HG02970 (cell line): ENCODE measurements at regions not wholly inside any gene's neighbourhood (a gene's known extent, or its start where the extent isn't known, plus 50 kb on each side); places are given as distances from the start of the nearest gene placed in this dataset.

ENCODE experiments used
- ATAC-seq: cut with Tn5 transposase; IDR thresholded peaks from one replicate; pipeline ENCODE4 v1.9.1; 2021; ENCODE audit warnings: mild to moderate bottlenecking, moderate library complexity, moderate number of reproducible peaks; ENCODE audit not compliant: unreplicated experiment, low FRiP score

DNA sequence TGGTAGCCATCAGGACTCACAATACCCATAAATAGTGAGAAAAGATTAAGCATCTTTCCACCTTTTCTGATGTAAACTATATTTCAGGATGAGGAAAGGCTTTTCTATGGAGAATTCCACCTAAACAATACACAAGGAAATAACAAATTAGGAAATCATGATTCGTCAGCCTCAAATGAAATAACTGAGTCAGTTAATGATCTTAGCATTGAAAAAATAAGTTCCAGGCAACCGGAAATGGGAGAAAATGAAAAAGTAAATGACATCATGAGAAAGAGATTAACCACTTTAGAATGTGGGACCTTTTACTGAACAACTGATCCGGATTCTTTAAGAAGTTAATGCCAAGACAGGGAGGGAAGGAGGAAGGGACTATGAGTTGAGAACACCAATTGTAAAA, 742.3 kb downstream of the TNS3 start:
- no peak for ATAC-seq

- no peak for ATAC-seq
Observed at GRCh38 chr7:46838463-46838862, 743.4 kb downstream of the TNS3 start.

DNA sequence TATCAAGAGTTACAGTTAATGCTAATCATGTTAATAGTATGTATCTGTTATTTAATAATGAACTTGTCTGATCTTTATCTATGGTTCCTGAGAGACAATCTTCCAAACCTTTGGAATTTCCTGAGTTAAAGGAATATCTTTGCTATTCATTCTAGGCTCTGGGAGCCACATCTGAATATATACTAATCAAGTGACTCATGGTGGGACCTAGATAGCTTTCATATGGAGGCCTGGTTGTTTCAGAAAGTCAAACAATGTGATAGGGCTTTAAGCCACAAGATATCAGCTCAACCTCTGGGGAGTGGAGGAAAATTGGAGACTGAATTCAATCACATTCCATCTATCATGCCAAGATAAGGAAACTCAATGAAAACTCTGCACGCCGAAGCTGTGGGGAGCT, 746.4 kb downstream of the TNS3 start:
- ATAC-seq, result no peak

DNA sequence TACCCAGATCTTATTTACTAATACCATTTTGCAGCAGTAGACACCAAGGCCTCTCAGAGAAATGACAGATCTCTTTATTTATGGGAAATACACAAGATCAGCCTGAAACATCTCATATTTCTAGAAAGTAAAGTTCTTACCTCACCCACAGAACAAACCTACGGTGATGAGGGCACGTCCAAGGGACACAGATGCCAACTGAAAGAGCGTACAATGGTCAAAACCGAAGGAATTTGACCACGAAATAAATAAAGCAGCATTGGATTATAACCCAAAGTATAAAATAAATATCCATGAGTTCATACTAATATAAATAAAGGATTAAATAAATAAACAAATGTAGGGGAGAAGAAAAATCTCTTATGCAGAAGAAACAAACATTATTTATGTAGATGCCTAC, 747.0 kb downstream of the TNS3 start:
- no peak for ATAC-seq

DNA sequence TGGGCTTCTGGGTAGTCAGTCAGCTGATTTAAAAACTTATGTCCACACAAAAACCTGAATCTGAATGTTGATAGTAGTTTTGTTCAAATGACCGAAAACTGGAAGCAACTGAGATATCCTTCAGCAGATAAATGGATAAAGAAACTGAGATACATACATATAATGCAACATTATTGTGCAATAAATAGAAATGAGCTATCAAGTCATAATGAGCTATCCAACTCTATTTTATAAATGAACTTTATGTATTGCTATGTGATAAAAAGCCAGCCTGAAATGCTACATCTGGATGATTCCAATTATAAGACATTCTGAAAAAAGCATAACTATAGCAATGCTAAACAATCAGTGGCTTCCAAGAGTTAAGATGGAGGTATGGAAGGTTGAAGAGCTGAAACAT, 748.7 kb downstream of the TNS3 start:
- ATAC-seq, result no peak

- ATAC-seq, result no peak
Observed at GRCh38 chr7:46832136-46832535, 749.8 kb downstream of the TNS3 start.

GRCh38 chr7:46819819-46820218, 762.1 kb downstream of the TNS3 start:
- ATAC-seq, result no peak

GRCh38 chr7:46814516-46815250, 767.2 kb downstream of the TNS3 start:
- no peak for ATAC-seq

GRCh38 chr7:46812101-46812675, 769.7 kb downstream of the TNS3 start:
- ATAC-seq, result no peak

GRCh38 chr7:46811529-46811928, 770.4 kb downstream of the TNS3 start:
- no peak for ATAC-seq

DNA sequence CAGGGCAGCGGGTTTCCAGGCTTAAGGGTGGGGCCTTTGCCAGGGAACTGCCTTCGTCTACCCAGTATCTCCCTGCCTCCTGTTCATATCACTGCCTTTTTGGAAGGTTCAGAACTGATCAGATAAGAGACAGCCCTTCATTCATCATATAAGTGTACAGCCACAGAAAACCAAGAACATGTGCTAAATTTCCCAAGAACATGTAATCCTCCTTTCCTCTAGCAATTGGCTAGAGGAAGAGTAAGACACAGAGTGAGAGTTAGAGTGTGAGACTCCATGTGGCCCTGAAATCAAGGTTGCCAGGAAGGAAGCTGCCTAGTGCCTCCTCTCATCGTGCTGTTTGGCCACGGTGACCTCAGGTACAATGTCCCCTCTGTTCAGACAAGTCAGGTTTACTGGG, 770.9 kb downstream of the TNS3 start:
- ATAC-seq, result no peak

DNA sequence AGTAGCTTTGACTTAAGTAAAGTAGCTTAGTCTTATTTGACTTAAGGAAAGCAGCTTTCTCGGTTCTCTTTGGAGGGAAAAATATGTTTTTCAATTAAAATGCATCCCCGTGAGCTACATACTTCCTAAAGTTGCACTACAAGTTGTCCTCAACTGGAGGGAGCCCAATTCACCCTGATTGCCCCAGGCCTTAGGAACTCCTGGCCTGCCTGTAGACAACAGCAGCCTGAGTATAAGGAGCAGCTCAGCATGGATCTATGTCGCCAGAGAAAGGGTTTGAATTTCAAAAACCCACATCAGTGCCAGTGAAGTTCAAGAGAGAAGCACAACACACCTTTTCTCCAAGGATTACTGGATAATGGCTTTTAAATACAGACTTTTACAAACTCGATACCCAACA, 772.0 kb downstream of the TNS3 start:
- ATAC-seq, result no peak

DNA sequence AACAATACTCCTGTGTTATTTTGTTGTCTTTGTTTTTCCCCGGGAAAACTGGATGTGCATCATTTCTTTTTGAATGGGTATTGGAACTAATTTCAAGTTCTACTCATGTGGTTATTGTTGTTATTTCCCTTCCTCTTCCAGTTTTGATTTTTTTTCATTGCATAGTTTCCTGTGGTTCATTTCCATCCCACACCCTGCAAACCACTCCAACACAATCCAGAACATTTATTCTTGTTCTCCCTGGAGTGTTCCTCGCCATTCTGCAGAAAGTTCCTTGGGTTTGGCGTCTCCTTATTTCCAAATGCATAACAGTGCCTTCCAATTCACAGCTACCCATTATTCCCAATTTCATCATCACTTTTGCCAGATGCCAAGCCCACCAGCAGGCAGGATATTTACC, 775.1 kb downstream of the TNS3 start:
- no peak for ATAC-seq

- no peak for ATAC-seq
Observed at GRCh38 chr7:46802479-46802878, 779.4 kb downstream of the TNS3 start.

GRCh38 chr7:46791188-46791587, 790.7 kb downstream of the TNS3 start:
- no peak for ATAC-seq

DNA sequence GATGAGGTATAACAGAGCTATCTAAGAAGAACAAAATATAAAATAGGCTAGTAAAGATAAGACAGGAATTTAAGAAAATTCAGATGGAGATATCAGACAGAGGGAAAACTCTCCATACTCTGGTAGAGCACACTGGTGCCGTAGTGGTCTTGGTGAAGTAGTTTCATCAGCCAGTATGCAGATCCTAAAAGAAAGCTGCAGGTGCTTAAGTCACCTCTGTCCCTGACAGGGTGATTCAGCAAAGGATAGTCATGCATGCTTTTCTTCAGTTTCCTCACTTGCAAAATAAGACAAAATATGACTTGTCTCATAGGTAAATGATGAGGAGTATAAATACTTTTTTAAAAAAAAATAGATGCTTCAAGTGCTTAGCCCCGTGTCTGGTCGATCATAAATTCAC, 794.9 kb downstream of the TNS3 start:
- ATAC-seq, result no peak

- ATAC-seq, result no peak
Observed at GRCh38 chr7:46786221-46786954, 795.5 kb downstream of the TNS3 start.

DNA sequence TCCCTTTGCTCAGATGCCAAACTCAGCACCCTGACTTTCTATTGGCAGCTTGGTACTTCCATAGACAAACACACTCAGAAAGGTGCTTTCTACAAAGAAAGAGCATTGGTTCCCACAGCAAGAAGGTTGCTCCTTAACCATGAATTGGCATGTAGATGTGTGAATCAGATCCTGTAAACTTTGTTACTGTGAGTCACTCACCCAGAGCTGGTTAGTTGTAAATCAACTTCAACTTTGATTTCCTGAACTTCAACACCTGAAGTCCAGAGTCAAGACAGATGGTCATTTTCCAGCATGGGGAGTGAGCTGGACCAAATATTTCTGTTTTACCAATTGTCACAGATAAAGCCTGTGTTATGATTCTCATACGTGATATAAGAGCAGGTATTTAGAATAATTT, 797.2 kb downstream of the TNS3 start:
- ATAC-seq, result no peak

DNA sequence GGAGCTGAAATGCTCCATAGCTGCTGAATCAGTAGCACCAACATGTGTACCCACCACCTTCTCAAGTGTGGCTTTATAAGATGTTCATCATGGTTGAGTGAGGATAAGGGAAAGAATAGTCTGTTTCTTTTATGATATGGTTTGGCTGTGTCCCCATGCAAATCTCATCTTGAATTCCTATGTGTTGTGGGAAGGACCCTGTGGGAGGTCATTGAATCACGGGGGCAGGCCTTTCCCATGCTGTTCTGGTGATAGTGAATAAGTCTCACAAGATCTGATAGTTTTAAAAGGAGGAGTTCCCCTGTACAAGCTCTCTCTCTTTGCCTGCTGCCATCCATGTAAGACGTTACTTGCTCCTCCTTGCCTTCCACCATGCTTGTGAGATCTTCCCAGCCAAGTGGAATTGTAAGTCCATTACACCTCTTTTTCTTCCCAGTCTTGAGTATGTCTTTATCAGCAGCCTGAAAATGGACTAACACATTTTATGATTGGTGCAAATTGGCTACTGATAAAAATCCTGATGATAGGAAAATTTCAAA, 799.9 kb downstream of the TNS3 start:
- ATAC-seq, result no peak

DNA sequence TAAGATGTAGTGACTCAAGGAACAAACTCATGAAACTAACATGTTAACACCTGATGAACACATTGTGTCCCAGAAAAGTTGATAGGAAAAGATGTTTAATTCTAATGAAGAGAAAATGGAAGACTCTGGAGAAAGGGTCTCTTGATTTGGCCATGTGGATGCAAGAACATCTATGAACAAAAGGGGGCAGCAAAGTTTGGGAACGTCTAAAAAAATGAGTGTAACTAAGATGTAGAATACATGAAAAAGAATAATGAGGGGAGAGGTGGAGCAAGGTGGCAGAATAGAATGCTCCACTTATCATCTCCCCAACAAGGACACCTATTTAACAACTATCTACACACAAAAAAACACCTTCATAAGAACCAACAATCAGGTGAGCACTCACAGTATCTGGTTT, 805.1 kb downstream of the TNS3 start:
- ATAC-seq, result no peak

DNA sequence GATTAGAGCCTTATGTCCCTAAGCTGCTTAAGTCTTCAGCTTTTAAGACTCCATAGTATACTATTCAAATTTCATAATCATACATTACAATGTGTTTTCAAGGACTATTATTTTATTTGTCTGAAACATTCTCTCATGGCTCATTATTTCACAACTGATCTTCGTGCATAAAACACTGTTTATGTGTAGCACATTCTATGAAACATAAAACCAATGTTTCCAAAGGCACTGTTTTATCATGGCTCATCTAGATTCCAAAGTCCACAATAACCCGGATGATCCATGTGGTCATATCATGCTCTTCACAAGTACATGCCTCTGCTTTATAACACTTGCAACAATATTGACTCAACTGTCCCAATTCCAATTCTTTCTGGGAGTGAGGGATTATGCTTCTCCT, 806.1 kb downstream of the TNS3 start:
- ATAC-seq, result no peak

- no peak for ATAC-seq
Observed at GRCh38 chr7:46775020-46775419, 806.9 kb downstream of the TNS3 start.
